ENCODE measurements at regions not wholly inside any gene's neighbourhood (a gene's known extent, or its start where the extent isn't known, plus 50 kb on each side); places are given as distances from the start of the nearest gene placed in this dataset.

DNA sequence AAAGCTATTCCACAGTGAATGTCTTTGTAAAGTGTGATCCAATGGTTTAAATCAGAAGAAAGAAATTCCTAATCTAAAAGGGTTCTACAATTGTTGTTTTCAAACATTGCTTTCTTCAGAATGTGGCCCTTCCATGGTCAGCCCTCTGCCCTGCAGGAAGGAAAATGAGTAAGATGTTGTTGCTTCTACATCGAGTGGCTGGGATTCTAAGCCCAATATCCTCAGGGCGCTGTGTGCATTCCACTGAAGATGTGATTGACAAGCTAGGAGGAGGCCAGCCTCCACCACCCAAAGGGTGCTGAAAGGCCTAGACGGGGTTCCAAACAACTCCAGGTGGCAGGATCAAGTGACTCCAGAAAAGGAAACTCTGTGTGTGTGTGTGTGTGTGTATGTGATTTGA, 316.9 kb upstream of the TSHZ3 start:
- Histone ChIP-seq H3K27me3 (ENCODE audit: insufficient read depth, low read length) (no peaks in the 10 kb centered on the region), H3K9me3 (ENCODE audit: insufficient read depth, low read depth, low read length) (no peaks in the 10 kb centered on the region), H3K9ac (ENCODE audit: low read depth, low read length) (no peak overlapping the region), H3K4me1 (ENCODE audit: insufficient read depth, low read length) (no peaks in the 10 kb centered on the region), H3K27ac (ENCODE audit: low read depth, low read length) (no peak overlapping the region), H3K36me3 (ENCODE audit: insufficient read depth, low read length) (no peaks in the 10 kb centered on the region), H3K4me3 (ENCODE audit: low read length) (no peak overlapping the region)
- WGBS, result 83% methylated on average over 3 of the region's 3 CpGs

DNA sequence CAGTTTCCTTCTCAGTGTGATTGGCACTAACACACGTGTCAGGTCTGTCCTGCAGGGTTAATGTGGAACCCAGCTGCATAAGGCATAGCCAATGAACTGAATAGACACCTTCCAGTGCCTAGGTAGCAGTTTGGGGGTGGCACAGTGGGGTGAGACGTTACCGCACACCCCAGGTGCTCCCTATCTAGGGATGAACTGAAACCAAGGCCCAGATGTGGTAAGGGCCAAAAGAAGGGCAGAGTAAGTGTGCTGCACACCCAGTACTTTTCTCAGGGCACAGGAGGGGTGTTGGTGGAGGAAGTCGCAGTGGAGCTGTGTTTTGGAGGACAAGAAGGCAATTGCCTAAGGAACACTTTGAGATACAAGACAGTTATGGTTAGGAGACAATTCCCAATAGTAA, 317.9 kb upstream of the TSHZ3 start:
- no peak overlapping the region for H3K9ac ChIP-seq (ENCODE audit: low read depth, low read length)
- H3K9me3 ChIP-seq (ENCODE audit: insufficient read depth, low read depth, low read length), result no peaks in the 10 kb centered on the region
- H3K4me1 ChIP-seq (ENCODE audit: insufficient read depth, low read length), result no peaks in the 10 kb centered on the region
- H3K27ac ChIP-seq (ENCODE audit: low read depth, low read length), result no peak overlapping the region
- WGBS, result 94% methylated on average over 4 of the region's 4 CpGs
- no peaks in the 10 kb centered on the region for H3K27me3 ChIP-seq (ENCODE audit: insufficient read depth, low read length)
- H3K4me3 ChIP-seq (ENCODE audit: low read length), result no peak overlapping the region
- H3K36me3 ChIP-seq (ENCODE audit: insufficient read depth, low read length), result no peaks in the 10 kb centered on the region

DNA sequence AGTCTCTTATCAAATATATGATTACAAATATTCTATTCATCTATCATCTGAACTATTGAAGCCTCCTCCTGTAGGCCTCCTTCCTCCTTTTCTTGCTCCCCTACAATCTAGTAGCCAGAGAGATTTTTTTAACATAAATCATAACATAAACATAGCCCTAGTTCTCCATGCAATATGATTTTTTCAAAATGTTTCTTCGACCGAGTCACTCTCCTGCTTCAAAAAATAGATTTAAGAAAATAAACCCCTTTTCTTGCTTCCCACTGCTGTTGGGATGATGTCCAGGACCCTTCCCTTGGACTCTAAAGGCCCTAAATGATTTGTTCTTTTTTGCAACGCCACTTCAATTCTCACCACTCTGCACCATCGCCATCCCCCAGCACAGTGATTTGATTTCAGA, 319.7 kb upstream of the TSHZ3 start:
- no peaks in the 10 kb centered on the region for H3K27me3 ChIP-seq (ENCODE audit: insufficient read depth, low read length)
- no peak overlapping the region for H3K4me3 ChIP-seq (ENCODE audit: low read length)
- H3K9me3 ChIP-seq (ENCODE audit: insufficient read depth, low read depth, low read length), result no peaks in the 10 kb centered on the region
- WGBS, result 93% methylated on average over 4 of the region's 4 CpGs
- H3K4me1 ChIP-seq (ENCODE audit: insufficient read depth, low read length), result no peaks in the 10 kb centered on the region
- H3K9ac ChIP-seq (ENCODE audit: low read depth, low read length), result no peak overlapping the region
- H3K36me3 ChIP-seq (ENCODE audit: insufficient read depth, low read length), result no peaks in the 10 kb centered on the region
- no peak overlapping the region for H3K27ac ChIP-seq (ENCODE audit: low read depth, low read length)

DNA sequence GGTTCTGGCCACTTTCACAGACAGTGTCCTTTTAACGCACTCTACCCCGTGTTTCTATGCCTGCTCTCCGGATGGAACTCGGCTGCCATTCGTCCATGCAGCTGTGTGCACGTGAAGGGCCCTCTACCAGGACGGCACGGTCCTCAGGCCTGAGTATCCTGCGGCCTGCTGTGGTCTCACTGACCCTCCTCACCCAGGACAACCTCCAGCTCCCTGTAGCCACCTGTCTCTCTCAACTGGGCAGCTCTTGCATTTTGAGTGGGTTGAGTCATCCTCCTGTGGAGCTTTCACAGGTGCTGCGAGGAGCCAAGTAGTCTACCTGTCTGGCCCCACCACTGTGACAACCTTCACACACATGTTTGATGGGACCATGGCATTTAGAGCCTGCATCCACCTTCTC, 321.7 kb upstream of the TSHZ3 start:
- Histone ChIP-seq H3K27ac (ENCODE audit: low read depth, low read length) (no peak overlapping the region), H3K36me3 (ENCODE audit: insufficient read depth, low read length) (no peaks in the 10 kb centered on the region), H3K9me3 (ENCODE audit: insufficient read depth, low read depth, low read length) (no peaks in the 10 kb centered on the region), H3K4me1 (ENCODE audit: insufficient read depth, low read length) (no peaks in the 10 kb centered on the region), H3K27me3 (ENCODE audit: insufficient read depth, low read length) (no peaks in the 10 kb centered on the region), H3K9ac (ENCODE audit: low read depth, low read length) (no peak overlapping the region), H3K4me3 (ENCODE audit: low read length) (no peak overlapping the region)
- WGBS, result 97% methylated on average over 10 of the region's 10 CpGs

DNA sequence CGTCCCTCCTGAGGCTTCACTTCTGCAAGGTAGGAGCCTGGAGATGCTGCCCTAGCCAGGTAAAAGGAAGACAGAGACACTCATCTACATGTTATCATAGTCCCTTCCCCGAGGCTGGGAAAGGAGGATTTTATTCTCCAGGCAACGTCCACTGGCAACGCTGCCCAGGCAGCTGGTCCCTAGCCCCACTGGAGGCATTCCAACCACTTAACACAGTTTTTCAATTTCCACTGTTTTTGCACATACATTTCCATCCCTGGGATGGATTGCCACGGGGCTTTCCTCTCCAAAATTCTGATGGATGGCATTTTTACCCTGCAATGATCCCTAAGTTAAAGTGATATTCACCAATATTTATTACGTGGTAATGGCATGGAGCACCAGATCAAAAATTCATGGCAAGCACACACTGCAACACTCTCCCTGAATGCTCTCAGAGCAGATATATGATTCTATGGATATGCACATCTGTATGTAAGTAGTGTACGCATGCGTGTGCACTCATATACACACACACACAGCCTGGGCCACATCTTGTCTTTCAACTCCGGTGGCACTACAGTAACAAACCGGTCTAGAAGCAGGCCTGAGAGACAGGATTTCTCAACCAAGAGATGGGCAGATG, 322.3 kb upstream of the TSHZ3 start:
- Histone ChIP-seq H3K9ac (ENCODE audit: low read depth, low read length) (no peak overlapping the region), H3K36me3 (ENCODE audit: insufficient read depth, low read length) (no peaks in the 10 kb centered on the region), H3K27ac (ENCODE audit: low read depth, low read length) (no peak overlapping the region), H3K27me3 (ENCODE audit: insufficient read depth, low read length) (no peaks in the 10 kb centered on the region), H3K4me3 (ENCODE audit: low read length) (no peak overlapping the region), H3K9me3 (ENCODE audit: insufficient read depth, low read depth, low read length) (no peaks in the 10 kb centered on the region), H3K4me1 (ENCODE audit: insufficient read depth, low read length) (no peaks in the 10 kb centered on the region)
- 91% methylated on average over 10 of the region's 10 CpGs for whole genome bisulfite sequencing

DNA sequence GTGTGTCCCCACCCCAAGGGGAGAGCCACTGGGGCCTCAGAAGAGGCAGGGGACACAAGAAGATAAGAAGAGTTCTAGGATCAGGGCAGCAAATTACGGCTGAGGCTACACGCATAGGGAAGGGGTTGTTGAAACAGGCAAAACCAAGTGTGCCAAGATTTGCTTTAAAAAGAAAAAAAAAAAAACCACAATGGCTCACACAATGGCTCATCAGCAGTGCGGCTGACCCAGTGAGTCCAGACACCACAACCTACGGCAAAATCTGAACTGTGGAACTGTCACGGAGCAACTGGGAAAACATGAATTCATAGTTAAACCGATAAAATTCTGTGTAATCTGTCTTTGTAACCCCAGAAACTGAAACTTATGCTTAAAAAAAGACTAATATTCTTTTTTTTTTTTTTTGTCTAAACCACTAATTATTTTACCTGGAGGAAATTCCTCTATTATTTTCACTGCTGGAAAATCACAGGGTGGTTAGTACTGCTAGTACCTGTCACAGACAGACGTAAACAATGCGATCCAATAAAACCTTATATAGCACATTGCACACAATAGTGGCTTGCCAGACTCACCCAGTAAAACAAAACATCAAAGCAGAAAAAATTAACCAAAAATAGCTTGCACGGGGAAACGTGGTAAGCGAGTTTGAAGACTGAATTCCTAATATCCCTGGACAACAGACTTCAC, 325.4 kb upstream of the TSHZ3 start:
- no peak overlapping the region for H3K27ac ChIP-seq (ENCODE audit: low read depth, low read length)
- no peaks in the 10 kb centered on the region for H3K36me3 ChIP-seq (ENCODE audit: insufficient read depth, low read length)
- H3K4me3 ChIP-seq (ENCODE audit: low read length), result no peak overlapping the region
- no peaks in the 10 kb centered on the region for H3K4me1 ChIP-seq (ENCODE audit: insufficient read depth, low read length)
- WGBS, result 94% methylated on average over 11 of the region's 11 CpGs
- H3K9ac ChIP-seq (ENCODE audit: low read depth, low read length), result no peak overlapping the region
- no peaks in the 10 kb centered on the region for H3K27me3 ChIP-seq (ENCODE audit: insufficient read depth, low read length)
- H3K9me3 ChIP-seq (ENCODE audit: insufficient read depth, low read depth, low read length), result no peaks in the 10 kb centered on the region

DNA sequence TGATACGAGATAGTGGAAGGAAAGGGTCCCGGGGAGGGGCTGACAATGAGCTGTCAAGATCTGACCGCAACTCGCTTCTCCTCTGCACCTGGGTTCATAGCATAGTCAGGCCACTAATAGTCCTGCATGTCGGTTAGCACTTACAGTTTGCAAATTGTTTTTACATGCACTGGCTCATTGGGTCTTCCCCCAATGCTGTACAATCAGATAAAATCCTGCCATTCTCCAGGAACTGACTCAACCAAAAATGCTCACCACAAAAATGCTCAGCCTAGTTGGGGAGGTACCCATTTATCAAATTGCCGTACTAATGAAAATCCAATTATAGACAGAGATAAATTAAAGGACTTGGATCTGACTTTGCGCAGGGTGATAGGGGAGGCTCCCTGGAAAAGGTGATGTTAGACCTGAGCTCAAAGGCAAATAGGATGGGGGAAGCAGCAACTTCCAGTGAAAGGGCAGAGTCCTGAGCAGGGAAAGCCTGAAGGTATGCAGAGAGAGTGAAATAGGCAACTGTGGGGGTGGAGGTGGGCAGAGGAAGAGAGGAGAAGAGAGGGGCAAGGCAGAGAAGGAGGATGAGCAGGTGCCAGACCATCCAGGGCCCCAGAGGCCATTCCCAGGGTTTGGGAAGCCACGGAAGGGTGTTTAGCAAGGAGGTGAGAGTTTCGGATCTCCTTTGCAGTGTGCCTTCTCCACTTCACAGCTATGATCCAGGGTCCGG, 326.1 kb upstream of the TSHZ3 start:
- WGBS, result 92% methylated on average over 8 of the region's 10 CpGs
- Histone ChIP-seq H3K27me3 (ENCODE audit: insufficient read depth, low read length) (no peaks in the 10 kb centered on the region), H3K9me3 (ENCODE audit: insufficient read depth, low read depth, low read length) (no peaks in the 10 kb centered on the region), H3K4me1 (ENCODE audit: insufficient read depth, low read length) (no peaks in the 10 kb centered on the region), H3K36me3 (ENCODE audit: insufficient read depth, low read length) (no peaks in the 10 kb centered on the region), H3K27ac (ENCODE audit: low read depth, low read length) (no peak overlapping the region), H3K9ac (ENCODE audit: low read depth, low read length) (no peak overlapping the region), H3K4me3 (ENCODE audit: low read length) (no peak overlapping the region)

DNA sequence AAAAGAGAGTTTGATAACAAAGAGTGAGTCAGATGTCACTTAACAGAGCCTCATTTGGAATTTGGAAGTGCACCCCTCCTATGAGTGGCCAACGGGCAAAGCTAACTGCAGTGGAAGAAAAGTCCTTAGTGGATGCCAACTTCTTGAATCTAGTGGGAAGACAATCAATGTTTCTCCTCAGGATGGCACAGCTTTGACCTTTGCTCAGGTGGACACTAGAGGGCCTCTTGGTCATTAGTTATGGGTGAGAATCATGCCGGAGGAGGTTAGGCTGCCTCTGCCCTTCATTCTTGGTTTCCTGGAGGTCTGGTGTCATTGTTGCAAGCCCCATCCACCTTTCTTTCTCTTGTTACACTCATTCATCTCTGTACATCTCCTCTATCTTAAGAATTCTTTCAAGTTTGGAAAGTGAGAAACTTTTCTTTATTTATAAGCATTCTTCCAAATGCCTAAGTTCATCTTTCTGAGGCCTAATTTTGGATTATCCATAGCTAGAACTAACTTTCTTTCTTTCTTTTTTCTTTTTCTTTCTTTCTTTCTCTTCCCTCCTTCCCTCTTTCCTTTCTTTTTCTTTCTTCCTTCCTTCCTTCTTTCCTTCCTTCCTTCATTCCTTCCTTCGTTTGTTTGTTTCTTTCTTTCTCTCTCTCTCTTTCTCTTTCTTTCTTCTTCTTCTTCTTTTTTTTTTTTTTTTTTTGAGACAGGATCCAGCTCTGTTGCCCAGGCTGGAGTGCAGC, 327.2 kb upstream of the TSHZ3 start:
- 80% methylated on average over 3 of the region's 3 CpGs for WGBS
- Histone ChIP-seq H3K9ac (ENCODE audit: low read depth, low read length) (no peak overlapping the region), H3K27me3 (ENCODE audit: insufficient read depth, low read length) (no peaks in the 10 kb centered on the region)

DNA sequence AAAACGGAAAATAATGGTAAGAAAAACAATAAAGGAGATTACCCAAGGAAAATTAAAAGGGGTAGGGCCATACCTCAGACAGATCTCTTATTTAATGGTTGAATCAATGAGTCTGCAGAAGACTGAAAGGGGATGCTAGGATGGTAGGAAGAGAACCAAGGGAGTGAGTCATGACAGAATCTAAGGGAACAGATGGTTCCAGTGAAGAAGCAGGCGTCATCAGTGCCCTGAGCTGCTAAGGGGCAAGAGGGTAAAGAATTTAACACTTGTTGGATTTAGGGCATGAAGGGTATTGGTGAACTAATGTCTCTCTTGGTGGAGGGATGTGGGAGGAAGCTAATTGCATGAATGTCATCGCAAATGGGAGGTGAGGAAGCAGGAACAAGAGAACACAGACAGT, 329.2 kb upstream of the TSHZ3 start:
- Histone ChIP-seq H3K36me3 (ENCODE audit: insufficient read depth, low read length) (no peaks in the 10 kb centered on the region), H3K27me3 (ENCODE audit: insufficient read depth, low read length) (no peaks in the 10 kb centered on the region), H3K9me3 (ENCODE audit: insufficient read depth, low read depth, low read length) (no peaks in the 10 kb centered on the region), H3K27ac (ENCODE audit: low read depth, low read length) (no peak overlapping the region), H3K9ac (ENCODE audit: low read depth, low read length) (no peak overlapping the region), H3K4me1 (ENCODE audit: insufficient read depth, low read length) (no peaks in the 10 kb centered on the region), H3K4me3 (ENCODE audit: low read length) (no peak overlapping the region)
- 84% methylated on average over 3 of the region's 3 CpGs for WGBS

More for the DNA sequence above, 327.2 kb upstream of the TSHZ3 start:
- Histone ChIP-seq H3K27ac (ENCODE audit: low read depth, low read length) (no peak overlapping the region), H3K4me1 (ENCODE audit: insufficient read depth, low read length) (no peaks in the 10 kb centered on the region), H3K9me3 (ENCODE audit: insufficient read depth, low read depth, low read length) (no peaks in the 10 kb centered on the region), H3K36me3 (ENCODE audit: insufficient read depth, low read length) (no peaks in the 10 kb centered on the region), H3K4me3 (ENCODE audit: low read length) (no peak overlapping the region)

DNA sequence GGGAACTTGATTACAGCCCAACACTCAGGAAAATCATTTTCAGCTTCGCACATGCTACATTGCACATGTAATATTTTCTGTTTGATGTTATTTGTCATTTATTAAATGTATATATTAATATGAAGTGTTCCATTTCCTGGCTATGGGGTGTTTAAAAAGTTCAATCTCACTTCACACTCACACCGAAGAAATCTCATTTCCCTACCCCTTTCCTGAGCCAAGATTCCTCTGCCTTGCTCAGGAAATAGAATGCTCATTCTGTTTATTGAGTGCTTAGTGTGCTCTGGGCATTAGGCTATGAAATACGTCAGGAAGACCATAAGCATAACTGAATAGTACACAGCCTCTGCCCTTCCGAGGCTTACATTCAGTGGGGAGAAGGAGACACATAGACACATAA, 331.9 kb upstream of the TSHZ3 start:
- Histone ChIP-seq H3K27ac (ENCODE audit: low read depth, low read length) (no peak overlapping the region), H3K4me1 (ENCODE audit: insufficient read depth, low read length) (no peaks in the 10 kb centered on the region), H3K9ac (ENCODE audit: low read depth, low read length) (no peak overlapping the region), H3K36me3 (ENCODE audit: insufficient read depth, low read length) (no peaks in the 10 kb centered on the region), H3K9me3 (ENCODE audit: insufficient read depth, low read depth, low read length) (no peaks in the 10 kb centered on the region), H3K4me3 (ENCODE audit: low read length) (no peak overlapping the region), H3K27me3 (ENCODE audit: insufficient read depth, low read length) (no peaks in the 10 kb centered on the region)
- 92% methylated on average over 2 of the region's 4 CpGs for WGBS
